ENCODE measurements at regions not wholly inside any gene's neighbourhood (a gene's known extent, or its start where the extent isn't known, plus 50 kb on each side); places are given as distances from the start of the nearest gene placed in this dataset.

GRCh38 chr9:546235-546634, 295.3 kb upstream of the DMRT1 start:
- no peak for TF ChIP-seq POLR2A (IDR thresholded peaks at IDR 0.05)
- TF ChIP-seq, protein P1, sequence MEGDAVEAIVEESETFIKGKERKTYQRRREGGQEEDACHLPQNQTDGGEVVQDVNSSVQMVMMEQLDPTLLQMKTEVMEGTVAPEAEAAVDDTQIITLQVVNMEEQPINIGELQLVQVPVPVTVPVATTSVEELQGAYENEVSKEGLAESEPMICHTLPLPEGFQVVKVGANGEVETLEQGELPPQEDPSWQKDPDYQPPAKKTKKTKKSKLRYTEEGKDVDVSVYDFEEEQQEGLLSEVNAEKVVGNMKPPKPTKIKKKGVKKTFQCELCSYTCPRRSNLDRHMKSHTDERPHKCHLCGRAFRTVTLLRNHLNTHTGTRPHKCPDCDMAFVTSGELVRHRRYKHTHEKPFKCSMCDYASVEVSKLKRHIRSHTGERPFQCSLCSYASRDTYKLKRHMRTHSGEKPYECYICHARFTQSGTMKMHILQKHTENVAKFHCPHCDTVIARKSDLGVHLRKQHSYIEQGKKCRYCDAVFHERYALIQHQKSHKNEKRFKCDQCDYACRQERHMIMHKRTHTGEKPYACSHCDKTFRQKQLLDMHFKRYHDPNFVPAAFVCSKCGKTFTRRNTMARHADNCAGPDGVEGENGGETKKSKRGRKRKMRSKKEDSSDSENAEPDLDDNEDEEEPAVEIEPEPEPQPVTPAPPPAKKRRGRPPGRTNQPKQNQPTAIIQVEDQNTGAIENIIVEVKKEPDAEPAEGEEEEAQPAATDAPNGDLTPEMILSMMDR (IDR thresholded peaks at IDR 0.05): no peak

Data from body of pancreas (tissue), 4 donors.